Astrocyte of the cerebellum (primary cell): ENCODE measurements at regions not wholly inside any gene's neighbourhood (a gene's known extent, or its start where the extent isn't known, plus 50 kb on each side); places are given as distances from the start of the nearest gene placed in this dataset.

ENCODE experiments used
- DNase-seq: peaks from one replicate; pipeline ENCODE4 v3.0.0-alpha.2; 2011; ENCODE audit warnings: low read depth
- H3K4me3 ChIP-seq: 2 replicates; pipeline ENCODE4 v1.5.1; 2011; ENCODE audit warnings: mild to moderate bottlenecking, low read depth, low read length, moderate library complexity
- in situ Hi-C: cut with HindIII; loops from 2 replicates; pipeline ENCODE4 v1.10.0; 2017; ENCODE audit warnings: low sequenced_read_pairs
- TF ChIP-seq, protein P1 (sequence below): IDR thresholded peaks from 2 replicates; pipeline ENCODE4 v1.5.1; 2012; ENCODE audit warnings: low read length, low read depth, moderate library complexity, mild to moderate bottlenecking; ENCODE audit errors: missing control alignments

GRCh38 chr2:199569336-199569735 is 111.6 kb upstream of the SATB2 start:
- DNase-seq = no peak
- in situ Hi-C loops = no loop called here
- H3K4me3 ChIP-seq = no peak overlapping the region
- TF ChIP-seq, protein P1, sequence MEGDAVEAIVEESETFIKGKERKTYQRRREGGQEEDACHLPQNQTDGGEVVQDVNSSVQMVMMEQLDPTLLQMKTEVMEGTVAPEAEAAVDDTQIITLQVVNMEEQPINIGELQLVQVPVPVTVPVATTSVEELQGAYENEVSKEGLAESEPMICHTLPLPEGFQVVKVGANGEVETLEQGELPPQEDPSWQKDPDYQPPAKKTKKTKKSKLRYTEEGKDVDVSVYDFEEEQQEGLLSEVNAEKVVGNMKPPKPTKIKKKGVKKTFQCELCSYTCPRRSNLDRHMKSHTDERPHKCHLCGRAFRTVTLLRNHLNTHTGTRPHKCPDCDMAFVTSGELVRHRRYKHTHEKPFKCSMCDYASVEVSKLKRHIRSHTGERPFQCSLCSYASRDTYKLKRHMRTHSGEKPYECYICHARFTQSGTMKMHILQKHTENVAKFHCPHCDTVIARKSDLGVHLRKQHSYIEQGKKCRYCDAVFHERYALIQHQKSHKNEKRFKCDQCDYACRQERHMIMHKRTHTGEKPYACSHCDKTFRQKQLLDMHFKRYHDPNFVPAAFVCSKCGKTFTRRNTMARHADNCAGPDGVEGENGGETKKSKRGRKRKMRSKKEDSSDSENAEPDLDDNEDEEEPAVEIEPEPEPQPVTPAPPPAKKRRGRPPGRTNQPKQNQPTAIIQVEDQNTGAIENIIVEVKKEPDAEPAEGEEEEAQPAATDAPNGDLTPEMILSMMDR = no peak

- in situ Hi-C loops = no loop called here
- TF ChIP-seq, protein P1 = no peak
- no peak overlapping the region for H3K4me3 ChIP-seq
Measured at GRCh38 chr2:199558156-199558555, 100.4 kb upstream of the SATB2 start.

DNA sequence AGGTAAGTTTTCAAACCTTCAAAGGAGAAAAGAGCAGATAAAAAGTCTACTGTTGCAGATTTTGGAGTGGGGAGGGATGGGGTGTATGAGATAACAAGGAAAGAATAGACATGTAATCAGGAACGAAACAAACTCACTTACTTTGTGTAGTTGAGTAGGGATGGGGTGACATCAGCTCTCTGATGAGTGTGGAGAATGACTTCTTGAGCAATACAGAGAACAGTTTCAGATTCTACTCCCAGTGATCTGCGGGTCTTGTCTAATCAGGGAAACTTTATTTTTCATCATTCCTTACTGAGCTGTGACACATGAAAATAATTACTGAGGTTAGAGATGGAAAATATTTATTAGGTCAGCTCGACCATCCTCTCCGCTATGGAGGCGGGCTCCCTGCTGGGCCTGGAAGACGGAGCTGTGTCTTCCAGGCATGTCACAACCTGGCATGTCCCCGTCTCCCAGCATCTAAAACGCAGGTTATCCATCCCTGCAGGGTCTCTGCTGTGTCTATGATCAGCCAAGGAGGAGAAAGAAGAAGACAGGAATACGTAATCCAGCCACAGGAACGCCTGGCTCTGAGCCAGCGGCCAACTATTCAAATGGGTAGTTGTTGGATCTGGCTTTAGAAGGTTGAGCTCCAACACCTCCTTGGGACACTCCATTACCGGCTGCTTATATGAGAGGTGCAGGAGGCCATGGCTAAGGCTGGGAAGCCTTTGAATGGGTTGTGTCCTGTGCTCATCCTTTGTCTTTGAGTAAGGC is 99.0 kb upstream of the SATB2 start:
- in situ Hi-C loops = no loop called here
- TF ChIP-seq, protein P1 = no peak
- H3K4me3 ChIP-seq = no peak overlapping the region
- no peak for DNase-seq

More at GRCh38 chr2:199558156-199558555, 100.4 kb upstream of the SATB2 start:
- DNase-seq = no peak

GRCh38 chr2:199554026-199554425 is 96.3 kb upstream of the SATB2 start:
- in situ Hi-C loops = no loop called here
- TF ChIP-seq, protein P1 = no peak

GRCh38 chr2:199552141-199552540 is 94.4 kb upstream of the SATB2 start:
- DNase-seq = no peak
- H3K4me3 ChIP-seq = no peak overlapping the region
- TF ChIP-seq, protein P1 = no peak
- in situ Hi-C loops = no loop called here

More at GRCh38 chr2:199554026-199554425, 96.3 kb upstream of the SATB2 start:
- DNase-seq = no peak
- H3K4me3 ChIP-seq = no peak overlapping the region

- TF ChIP-seq, protein P1 = no peak
- no peak for DNase-seq
- no peak overlapping the region for H3K4me3 ChIP-seq
- in situ Hi-C loops = no loop called here
Measured at GRCh38 chr2:199543606-199544172, 86.0 kb upstream of the SATB2 start.
